Activated gamma-delta T cell treated with anti-CD3 and anti-CD28 coated beads, Interleukin-2, amount 50 U/mL, for 16 hours (primary cell): ENCODE measurements at regions not wholly inside any gene's neighbourhood (a gene's known extent, or its start where the extent isn't known, plus 50 kb on each side); places are given as distances from the start of the nearest gene placed in this dataset.

Experiments used
- DNase-seq: peaks from one replicate; pipeline ENCODE4 v3.0.0-alpha.2; 2020; ENCODE audit warnings: low read depth

- no peak for DNase-seq
Measured at GRCh38 chr15:95865330-95865739, 465.2 kb upstream of the NR2F2 start.

- DNase-seq = no peak
Measured at GRCh38 chr15:95866711-95867440, 463.6 kb upstream of the NR2F2 start.

DNA sequence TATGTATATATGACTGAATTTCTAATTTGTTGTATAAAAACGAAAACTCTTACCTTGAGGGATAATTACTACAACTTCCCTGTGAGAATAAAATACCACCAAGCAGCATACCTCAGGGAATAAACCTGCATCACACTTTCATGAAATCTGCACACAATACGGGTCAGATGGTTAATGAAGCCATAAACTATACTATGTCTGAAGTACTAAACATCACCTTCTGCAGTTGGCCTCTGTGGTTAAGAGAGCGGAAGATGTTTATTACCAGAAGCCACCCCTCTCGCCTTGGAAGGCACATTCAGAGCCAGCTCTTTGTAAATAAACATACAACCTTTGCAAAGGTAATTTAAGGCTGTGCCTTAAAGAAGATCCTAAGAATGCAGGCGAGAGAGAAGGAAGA lies 462.1 kb upstream of the NR2F2 start:
- DNase-seq = no peak

GRCh38 chr15:95868970-95869369 lies 461.5 kb upstream of the NR2F2 start:
- DNase-seq = no peak

DNA sequence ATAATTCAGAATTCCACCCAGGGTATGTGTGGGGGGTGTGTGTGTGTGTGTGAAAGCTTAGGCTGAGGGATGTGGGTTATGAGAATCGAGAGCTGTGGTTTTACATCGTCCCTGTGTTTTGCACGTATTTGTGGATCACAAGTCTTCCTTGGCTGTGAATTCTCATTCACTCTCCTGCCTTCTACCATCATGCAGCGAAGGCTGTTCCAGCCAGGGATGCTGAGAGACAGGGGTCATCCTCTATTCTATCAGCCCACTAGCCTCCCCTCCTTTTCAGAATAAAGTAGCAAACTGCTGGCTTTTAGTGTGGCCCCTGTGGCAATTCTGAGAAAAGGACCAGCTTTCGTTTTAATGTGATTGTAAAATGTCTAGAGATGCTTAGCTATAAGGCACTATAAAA lies 460.6 kb upstream of the NR2F2 start:
- DNase-seq = no peak

DNA sequence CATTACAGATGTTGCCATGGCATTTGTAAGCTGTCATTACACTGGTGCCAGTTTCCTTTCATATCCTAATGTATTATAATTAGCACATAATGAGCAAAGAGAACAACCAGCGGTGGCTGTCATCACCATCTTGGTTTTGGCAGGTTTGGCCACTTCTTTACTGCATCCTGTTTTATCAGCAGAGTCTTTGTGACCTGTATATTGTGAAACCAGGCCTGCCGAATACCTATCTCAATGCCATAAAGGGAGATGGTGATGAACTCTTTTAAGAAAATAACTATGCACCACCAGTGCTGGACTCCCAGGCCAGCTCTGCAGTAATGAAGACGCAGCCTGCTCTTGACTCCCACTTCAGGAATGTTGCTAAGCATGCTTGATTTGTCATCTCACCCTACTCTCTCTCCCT lies 458.1 kb upstream of the NR2F2 start:
- no peak for DNase-seq

DNA sequence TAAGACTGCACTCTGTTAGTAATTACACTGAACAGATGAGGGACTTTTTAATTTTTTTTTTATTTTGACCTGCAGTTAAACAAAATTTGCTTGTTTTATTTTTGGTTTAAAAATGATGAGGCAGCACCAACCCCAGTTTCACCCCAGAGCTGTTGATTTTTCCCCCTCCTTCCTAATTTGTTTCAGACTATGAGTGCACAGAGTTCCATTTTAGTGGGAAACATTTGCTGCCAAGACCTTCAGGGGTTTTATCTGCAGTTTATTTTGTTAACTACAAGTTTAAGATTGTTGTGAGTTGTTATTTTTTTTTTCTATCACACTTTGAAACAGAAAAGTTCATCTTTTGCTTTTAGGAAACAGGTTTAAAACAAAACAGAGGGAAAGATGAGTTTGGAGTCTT lies 455.9 kb upstream of the NR2F2 start:
- DNase-seq = no peak

GRCh38 chr15:95875121-95875643 lies 455.3 kb upstream of the NR2F2 start:
- DNase-seq = no peak

GRCh38 chr15:95880031-95880570 lies 450.4 kb upstream of the NR2F2 start:
- no peak for DNase-seq

- no peak for DNase-seq
Measured at GRCh38 chr15:95880630-95881029, 449.9 kb upstream of the NR2F2 start.

- no peak for DNase-seq
Measured at GRCh38 chr15:95883064-95883463, 447.4 kb upstream of the NR2F2 start.

DNA sequence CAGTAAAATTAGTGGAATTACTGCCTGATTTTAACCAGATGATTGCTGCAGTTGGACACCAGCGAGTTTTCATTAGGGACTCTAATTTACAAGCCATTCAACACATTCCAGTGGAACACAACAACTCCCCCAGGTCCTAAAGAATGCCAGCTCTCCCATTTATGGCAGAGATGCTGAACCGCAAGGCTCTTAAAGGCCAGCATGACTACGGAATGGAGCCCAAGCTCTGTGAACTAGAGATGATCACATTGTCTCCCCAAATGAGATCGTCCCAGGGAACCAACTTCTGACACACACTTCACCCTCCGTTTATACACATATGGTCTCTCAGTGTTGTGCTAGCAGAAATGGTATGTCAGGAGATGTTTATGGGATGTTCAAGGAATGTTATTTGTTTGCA lies 446.2 kb upstream of the NR2F2 start:
- no peak for DNase-seq

GRCh38 chr15:95887666-95888390 lies 442.7 kb upstream of the NR2F2 start:
- DNase-seq = no peak

- DNase-seq = no peak
Measured at GRCh38 chr15:95888762-95889161, 441.7 kb upstream of the NR2F2 start.

GRCh38 chr15:95894407-95894956 lies 436.0 kb upstream of the NR2F2 start:
- no peak for DNase-seq

- no peak for DNase-seq
Measured at GRCh38 chr15:95895508-95895907, 435.0 kb upstream of the NR2F2 start.

DNA sequence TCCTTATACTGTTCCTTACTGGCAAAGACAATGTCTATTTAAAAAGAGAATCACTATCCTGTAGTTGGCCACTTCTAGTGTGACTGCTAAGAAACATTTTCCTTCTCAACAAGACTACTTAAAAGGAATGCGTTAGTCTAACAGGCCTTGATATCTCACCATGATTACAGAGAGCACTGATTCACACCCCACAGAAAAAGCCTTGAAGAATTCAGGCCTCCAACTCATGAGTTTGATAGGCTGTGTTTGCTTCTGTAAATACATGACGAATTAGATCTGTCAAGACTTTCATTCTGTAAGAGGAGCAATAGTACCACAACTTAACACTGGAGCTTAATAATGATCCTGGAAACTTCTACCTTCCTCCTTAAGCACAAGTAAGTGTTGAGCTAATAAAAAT lies 432.8 kb upstream of the NR2F2 start:
- DNase-seq = no peak

- DNase-seq = no peak
Measured at GRCh38 chr15:95898761-95899160, 431.7 kb upstream of the NR2F2 start.

- no peak for DNase-seq
Measured at GRCh38 chr15:95901271-95901670, 429.2 kb upstream of the NR2F2 start.

DNA sequence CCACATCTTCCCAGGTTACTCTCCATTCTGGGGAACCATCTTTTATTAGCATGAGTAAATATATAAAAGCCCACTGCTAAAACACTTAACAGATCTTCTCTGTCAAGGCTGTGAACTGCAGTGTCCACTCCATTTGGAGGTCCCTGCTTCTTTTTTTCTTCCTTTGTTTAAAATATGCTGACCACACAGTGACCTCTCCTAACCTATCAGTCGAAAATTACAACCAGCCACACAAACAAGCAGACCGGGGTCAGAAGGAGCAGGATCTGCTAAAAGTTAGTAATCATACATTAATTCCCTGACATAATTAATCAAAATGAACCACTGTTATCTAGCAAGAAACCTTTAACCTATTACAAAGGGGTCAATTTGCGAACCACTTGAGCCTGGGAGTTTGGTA lies 427.9 kb upstream of the NR2F2 start:
- no peak for DNase-seq

GRCh38 chr15:95903352-95903751 lies 427.1 kb upstream of the NR2F2 start:
- no peak for DNase-seq

GRCh38 chr15:95910643-95911212 lies 419.8 kb upstream of the NR2F2 start:
- no peak for DNase-seq
